NCI-H2227 (cell line): ENCODE measurements at regions not wholly inside any gene's neighbourhood (a gene's known extent, or its start where the extent isn't known, plus 50 kb on each side); places are given as distances from the start of the nearest gene placed in this dataset.
A peak's percentile ranks its signal among the peaks of the same experiment; 100 is the strongest.
"Not testable (repeated sequence)": the region's sequence is repeated elsewhere in the genome, so short reads cannot be mapped to it uniquely, and the experiment has no call there.

Experiments
- DNase-seq: peaks from one replicate; lab custom pipeline; 2025; ENCODE audit not compliant: unreplicated experiment; lab: John Stamatoyannopoulos, UW

- no peak for DNase-seq
Observed at GRCh38 chr12:93978553-93978952, 169.8 kb upstream of the PLXNC1 start.

- DNase-seq, result no peak
Observed at GRCh38 chr12:93979189-93979588, 169.2 kb upstream of the PLXNC1 start.

GRCh38 chr12:93980711-93981110 is 167.7 kb upstream of the PLXNC1 start:
- DNase-seq, result no peak

- DNase-seq, result no peak
Observed at GRCh38 chr12:93981411-93981810, 167.0 kb upstream of the PLXNC1 start.

GRCh38 chr12:93982771-93983315 is 165.5 kb upstream of the PLXNC1 start:
- DNase-seq, result peak; percentile 27

GRCh38 chr12:93984005-93984404 is 164.4 kb upstream of the PLXNC1 start:
- DNase-seq, result no peak

GRCh38 chr12:93989949-93990348 is 158.4 kb upstream of the PLXNC1 start:
- no peak for DNase-seq

- DNase-seq, result peak; percentile 85
Observed at GRCh38 chr12:93990832-93991803, 157.3 kb upstream of the PLXNC1 start.

- no peak for DNase-seq
Observed at GRCh38 chr12:93991829-93992461, 156.4 kb upstream of the PLXNC1 start.

GRCh38 chr12:93994721-93995120 is 153.7 kb upstream of the PLXNC1 start:
- no peak for DNase-seq

- no peak for DNase-seq
Observed at GRCh38 chr12:93996321-93996720, 152.1 kb upstream of the PLXNC1 start.

GRCh38 chr12:94001691-94002090 is 146.7 kb upstream of the PLXNC1 start:
- DNase-seq, result no peak

- not testable (repeated sequence) for DNase-seq
Observed at GRCh38 chr12:94002925-94003324, 145.5 kb upstream of the PLXNC1 start.

- not testable (repeated sequence) for DNase-seq
Observed at GRCh38 chr12:94007833-94008232, 140.5 kb upstream of the PLXNC1 start.

GRCh38 chr12:94010307-94010706 is 138.1 kb upstream of the PLXNC1 start:
- no peak for DNase-seq

- no peak for DNase-seq
Observed at GRCh38 chr12:94012071-94012470, 136.3 kb upstream of the PLXNC1 start.

GRCh38 chr12:94012590-94012989 is 135.8 kb upstream of the PLXNC1 start:
- no peak for DNase-seq

- DNase-seq, result not testable (repeated sequence)
Observed at GRCh38 chr12:94017247-94017646, 131.1 kb upstream of the PLXNC1 start.

- DNase-seq, result no peak
Observed at GRCh38 chr12:94020335-94020734, 128.0 kb upstream of the PLXNC1 start.

- no peak for DNase-seq
Observed at GRCh38 chr12:94023879-94024278, 124.5 kb upstream of the PLXNC1 start.

GRCh38 chr12:94025068-94025467 is 123.3 kb upstream of the PLXNC1 start:
- no peak for DNase-seq

- no peak for DNase-seq
Observed at GRCh38 chr12:94025756-94026155, 122.6 kb upstream of the PLXNC1 start.
